ENCODE measurements at regions not wholly inside any gene's neighbourhood (a gene's known extent, or its start where the extent isn't known, plus 50 kb on each side); places are given as distances from the start of the nearest gene placed in this dataset.

DNA sequence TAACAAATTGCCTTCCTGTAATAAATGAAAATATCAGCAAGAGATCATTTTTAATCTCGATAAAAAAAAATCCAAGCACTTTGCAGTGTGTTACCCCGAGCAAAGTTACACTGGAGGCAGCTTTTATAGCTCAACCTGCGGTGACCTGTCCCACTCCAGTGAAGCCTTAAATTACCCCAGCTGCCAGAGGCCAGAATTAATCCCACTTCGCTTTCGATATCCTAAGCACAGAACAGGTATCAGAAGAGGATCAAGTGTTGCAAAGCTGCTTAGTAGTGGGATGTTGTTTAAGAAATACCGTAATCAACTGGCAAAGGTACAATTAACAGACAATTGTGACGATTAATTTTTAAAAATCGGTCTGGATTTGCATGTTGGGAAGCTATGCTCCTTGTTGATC, 314.0 kb downstream of the AGTPBP1 start:
- no peak for DNase-seq

DNA sequence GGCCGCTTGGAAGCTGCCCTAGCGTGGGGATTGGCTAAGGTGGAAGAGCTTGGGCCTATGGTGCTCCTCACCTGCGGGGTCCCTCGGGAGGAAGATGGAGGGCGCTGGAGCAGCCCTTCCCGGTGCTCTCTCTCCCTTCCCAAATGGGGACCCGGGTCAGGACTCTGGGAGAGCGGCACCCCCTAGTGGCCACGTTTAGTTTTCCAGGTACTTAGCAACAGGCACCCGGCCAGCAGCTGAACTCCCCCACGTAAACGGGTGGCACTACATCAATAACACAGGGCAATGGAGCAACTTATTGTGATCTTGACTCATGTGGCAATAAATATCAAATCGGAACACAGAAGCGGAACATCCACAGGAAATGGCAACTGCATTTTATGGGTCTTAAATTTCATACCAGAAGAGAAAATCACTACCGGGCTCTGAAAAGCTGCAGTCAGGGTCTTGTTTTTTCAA, 316.6 kb downstream of the AGTPBP1 start:
- peak; percentile 6 for DNase-seq

GRCh38 chr9:85423422-85423821, 318.3 kb downstream of the AGTPBP1 start:
- no peak for DNase-seq

DNA sequence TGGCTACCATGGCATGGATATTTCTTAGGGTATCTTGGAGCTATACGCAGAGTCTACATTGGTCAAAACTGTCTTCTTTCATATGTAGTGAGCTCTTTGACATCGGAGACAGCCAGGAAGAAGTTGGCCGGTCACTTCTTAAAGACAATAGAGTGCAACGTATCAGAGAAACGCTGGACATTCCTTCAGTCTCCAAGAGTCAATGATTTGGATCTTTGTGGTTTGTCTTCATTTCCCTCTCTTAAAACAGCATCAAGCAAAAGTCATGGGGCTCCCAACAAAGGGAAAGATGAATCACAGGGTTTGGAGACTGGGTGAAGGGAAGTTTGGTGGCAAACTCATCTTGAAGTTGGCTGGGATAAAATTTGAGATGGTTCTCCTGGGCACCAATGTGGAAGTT, 320.1 kb downstream of the AGTPBP1 start:
- DNase-seq, result no peak

- no peak for DNase-seq
Observed at GRCh38 chr9:85420750-85421149, 321.0 kb downstream of the AGTPBP1 start.

DNA sequence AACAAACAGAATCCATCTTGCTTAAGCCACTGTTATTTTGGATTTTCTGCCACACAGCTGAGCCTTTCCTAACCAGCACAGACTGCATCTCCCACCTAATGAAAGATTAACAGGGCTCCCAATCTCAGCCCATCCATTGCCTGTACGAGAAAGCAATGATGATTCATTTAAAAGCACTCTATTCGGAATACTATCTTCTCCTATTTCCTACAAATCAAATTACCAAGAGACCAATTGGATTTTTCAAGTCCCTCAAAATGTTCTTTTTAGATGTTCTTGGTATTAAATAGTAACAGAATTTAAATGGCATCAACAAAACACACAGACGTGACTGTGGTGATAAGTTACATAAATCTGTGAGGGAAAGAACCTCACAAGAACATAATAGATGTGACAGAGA, 324.1 kb downstream of the AGTPBP1 start:
- DNase-seq, result no peak

DNA sequence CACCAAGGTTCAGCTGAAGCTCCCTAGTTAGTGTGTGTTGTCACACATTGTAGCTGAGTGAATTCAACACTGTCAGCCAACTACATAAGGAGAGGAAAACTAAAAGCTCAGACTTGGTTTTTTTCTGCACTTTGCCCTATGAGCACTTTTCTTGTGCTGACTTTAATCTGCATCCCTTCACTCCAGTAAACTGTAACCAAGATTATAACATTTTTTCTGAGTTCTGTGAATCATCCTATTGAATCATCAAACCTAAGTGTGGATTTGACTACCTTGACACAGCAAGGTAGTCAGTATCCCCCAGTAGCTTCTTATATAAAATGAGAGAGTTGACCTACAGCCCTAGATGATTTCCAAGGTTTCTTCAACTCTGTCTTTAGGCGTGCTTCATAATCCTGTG, 325.0 kb downstream of the AGTPBP1 start:
- DNase-seq, result no peak

- DNase-seq, result no peak
Observed at GRCh38 chr9:85414390-85414789, 327.4 kb downstream of the AGTPBP1 start.

DNA sequence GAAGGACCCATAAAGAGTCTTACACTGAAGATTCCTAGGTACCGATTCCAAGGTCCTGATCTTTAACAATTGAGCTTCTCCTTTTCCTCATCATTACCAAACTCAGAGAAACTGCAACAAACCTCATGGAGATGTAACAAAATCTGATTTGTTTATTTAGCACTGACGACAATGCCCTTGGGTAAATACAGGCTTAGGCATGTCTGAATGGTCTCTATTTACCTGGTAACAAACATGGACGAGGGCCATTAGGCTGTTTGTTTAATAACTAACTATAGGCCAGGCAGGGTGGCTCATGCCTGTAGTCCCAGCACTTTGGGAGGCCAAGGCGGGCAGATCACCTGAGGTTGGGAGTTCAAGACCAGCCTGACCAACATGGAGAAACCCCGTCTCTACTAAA, 333.3 kb downstream of the AGTPBP1 start:
- no peak for DNase-seq

DNA sequence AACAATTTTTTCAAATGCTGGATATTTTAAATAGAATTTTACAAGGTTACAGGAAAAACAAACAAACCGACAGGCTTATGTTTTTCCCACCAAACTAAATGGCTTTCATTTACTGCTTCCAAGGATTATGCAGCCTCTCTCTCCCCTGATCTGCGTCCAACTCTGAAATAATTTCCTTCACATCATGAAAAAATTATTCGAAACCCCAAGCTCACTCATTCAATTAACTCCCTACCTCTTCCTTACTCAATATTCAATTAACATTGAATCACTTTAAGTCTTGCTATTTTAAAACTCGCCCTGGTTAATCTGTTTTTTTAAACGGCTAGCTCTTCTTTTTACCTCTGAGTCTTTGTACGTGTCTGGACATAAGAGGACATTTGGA, 336.2 kb downstream of the AGTPBP1 start:
- no peak for DNase-seq

DNA sequence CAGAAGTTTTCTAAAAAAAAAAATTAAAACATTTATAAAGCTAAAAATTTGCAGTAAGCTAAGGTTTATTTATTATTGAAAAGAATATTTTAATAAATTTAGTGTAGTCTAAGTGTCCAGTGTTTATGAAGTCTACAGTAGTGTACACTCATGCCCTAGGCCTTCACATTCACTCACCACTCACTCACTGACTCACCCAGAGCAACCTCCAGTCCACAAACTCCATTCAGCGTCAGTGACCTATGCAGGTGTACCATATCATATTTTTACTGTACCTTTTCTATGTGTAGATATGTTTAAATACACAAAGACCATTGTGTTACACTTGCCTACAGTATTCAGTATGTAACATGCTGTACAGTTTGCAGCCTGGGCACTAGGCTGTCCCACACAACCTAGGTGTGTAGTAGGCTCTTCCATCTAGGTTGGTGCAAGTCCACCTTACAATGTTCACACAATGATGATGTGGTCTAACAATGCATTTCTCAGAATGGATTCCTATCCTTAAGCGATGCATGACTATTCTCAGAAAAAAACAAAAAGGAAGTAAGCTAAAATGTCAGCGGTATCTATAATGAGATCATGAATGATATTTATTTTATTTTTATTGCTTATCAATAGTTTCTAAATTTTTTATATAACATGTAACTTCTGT, 336.7 kb downstream of the AGTPBP1 start:
- DNase-seq, result no peak

DNA sequence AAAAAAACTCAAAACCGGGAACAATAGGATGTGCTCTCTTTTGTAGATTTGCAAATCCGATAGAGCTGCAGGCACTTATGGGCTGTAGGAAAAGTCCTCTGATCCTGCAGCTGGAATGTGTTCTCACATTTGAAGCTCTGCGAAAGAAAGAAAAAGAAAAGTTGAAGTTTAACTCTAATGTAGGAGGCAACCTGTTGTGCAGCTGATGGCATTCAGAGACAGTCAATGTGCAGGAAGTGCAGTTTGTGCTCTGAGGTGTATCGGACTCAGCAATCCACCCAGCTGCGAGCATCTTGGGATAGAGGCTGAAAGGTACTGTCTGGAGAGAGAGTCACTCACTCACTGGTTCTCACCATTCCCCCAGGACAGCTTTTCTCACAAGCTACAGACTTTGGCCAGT, 339.2 kb downstream of the AGTPBP1 start:
- no peak for DNase-seq

DNA sequence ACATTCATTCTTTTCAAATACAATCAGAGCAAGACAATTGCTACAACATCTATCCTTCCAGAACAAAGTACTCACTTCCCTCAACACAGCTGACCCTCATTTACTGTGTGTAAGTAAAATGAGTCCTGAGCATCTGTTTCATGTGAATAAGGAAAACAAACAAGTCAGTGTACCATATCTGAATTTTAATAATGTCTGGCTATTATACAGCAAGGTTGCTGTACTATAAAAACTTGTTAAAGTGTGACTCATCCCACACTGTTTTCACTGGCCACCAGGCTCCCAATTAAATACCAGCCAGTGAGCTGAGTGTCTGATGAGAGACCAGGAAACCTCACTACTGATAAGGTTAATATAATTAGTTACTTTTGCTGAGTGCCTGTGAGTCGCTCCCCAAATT, 339.8 kb downstream of the AGTPBP1 start:
- DNase-seq, result no peak

DNA sequence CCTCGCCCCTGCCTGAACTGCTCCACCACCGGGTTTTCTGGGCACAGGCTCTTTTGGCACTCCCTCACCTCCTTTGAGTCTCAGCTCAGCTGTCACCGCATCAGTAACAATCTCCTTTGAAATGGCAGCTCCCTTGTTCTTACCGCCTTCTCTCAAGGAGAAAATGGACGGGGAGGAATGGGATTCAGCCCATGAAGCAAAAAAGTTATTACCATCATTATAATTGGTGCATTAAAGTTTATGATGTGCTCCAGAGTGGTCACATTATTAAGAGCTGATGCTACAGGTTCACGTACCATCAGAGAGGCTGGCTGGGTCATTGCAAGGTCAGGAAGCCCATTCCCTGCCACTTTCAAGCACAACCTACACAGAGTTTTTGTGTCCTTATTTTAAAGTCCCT, 344.7 kb downstream of the AGTPBP1 start:
- DNase-seq, result no peak

- DNase-seq, result no peak
Observed at GRCh38 chr9:85392260-85392659, 349.5 kb downstream of the AGTPBP1 start.

DNA sequence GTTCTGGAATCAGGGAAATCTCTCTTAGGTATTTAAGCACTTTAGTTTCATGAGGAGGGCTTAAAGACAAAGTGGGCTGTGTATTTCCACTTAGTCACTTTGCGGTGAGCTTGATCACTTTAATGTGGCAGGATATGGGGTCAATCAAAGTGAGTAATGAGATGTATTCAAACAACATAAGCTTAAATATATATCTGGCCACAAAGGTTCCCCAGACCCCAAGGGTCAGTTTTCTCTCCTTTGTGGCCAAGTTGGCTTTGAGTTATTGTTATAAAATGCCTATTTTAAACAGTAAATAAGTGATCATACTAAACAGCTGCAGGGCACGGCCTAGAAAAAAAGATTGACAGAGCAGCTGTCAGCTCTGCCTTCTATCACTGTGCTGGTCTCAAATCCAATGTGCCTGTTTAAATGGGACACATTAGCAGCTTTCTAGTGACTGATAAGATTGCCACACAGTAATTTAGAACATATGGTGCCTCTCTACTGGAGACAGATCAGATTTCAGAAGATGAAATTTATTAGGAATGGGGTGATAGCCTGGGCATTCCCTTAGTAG, 363.9 kb downstream of the AGTPBP1 start:
- DNase-seq, result no peak

GRCh38 chr9:85368781-85369180, 373.0 kb downstream of the AGTPBP1 start:
- DNase-seq, result no peak

DNA sequence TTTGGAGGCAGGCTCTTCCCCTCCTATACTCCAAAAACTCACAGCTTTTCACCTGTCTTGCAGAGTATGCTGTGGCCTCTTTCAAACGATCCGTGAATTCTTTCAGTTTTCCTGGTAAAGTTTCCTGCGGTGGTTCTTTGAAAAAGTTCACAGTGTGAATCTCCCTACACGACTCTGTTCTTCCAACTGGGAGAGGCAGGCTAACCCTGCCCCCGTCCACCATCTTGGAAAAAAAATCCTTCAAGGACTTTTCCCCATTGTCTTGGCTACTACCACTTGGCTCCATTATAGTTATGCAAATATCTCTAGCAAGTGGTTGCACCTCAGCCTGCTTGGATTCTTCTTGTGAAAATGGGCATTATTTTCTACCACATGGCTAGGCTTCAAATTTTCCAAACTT, 382.6 kb downstream of the AGTPBP1 start:
- no peak for DNase-seq

- no peak for DNase-seq
Observed at GRCh38 chr9:85349046-85349445, 392.7 kb downstream of the AGTPBP1 start.

DNA sequence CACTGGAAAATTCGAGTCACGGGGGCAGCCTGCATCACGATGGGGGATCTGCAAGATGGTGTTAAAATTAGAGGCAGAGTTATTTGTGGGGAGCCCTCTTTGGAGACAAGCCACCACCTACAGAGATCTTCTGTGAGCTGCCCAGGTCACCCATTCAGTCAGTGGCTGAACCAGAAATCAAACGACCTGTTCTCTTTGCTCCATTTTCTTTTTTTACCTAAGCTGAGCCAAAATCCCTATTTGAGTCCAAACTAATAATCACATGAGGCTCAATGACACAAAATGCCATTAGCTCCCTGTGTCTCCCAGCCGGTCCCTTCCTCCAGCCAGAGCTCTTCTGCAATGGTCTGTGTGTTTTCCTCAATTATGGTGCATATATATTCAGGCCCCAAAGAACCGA, 394.2 kb downstream of the AGTPBP1 start:
- DNase-seq, result no peak

- DNase-seq, result no peak
Observed at GRCh38 chr9:85344901-85345300, 396.9 kb downstream of the AGTPBP1 start.

GRCh38 chr9:85339338-85339737, 402.4 kb downstream of the AGTPBP1 start:
- DNase-seq, result no peak

DNA sequence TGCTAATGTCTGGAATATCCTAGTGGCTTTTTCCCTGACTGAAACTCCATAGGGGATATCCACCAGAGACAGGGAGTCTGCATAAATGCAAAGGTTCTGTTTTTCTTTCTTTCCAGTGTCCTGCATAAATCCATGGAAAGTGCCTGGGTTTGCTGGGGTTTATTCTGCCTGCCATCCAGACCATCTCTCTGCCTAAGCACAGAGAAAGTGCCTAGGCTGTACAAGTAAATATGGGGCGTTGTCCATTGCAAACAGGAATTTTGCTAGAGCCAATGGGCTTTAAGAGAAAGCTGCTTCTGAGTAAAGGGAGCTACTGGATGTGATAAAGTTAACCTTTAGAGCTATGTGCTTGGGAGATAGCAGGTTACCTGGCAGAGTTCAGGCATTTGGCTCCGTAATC, 407.5 kb downstream of the AGTPBP1 start:
- DNase-seq, result no peak

- no peak for DNase-seq
Observed at GRCh38 chr9:85332487-85332886, 409.3 kb downstream of the AGTPBP1 start.

DNA sequence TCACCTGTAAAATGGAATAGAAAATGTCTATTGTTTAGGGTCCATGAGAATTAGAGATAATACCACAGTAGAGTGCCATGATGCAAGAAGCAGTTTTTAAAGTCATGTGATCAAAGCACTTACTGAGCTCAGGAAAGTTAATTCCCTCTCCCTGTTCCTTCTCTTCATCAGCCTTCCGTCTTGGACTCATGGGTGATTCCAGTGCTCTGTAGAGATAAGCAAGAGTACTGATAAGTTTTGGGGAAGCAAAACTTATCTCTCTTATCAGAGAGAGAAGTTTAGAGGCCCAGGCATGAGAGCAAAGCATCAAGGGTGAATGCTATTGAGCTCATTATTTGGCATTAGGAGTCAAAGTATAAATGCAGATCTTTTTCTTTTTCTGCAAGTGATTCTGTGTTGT, 410.1 kb downstream of the AGTPBP1 start:
- DNase-seq, result no peak

All from CD4-positive, alpha-beta T cell treated with Interleukin-12 subunit alpha and Interleukin-12 subunit beta, for 1 hour (primary cell).